ENCODE measurements at regions not wholly inside any gene's neighbourhood (a gene's known extent, or its start where the extent isn't known, plus 50 kb on each side); places are given as distances from the start of the nearest gene placed in this dataset.
"Not testable (repeated sequence)": the region's sequence is repeated elsewhere in the genome, so short reads cannot be mapped to it uniquely, and the experiment has no call there.

GRCh38 chr22:49395617-49396016, 432.1 kb downstream of the BRD1 start:
- Histone ChIP-seq H3K79me2 (ENCODE audit: insufficient read depth, low read length) (no peaks in the 10 kb centered on the region), H3K9me3 (ENCODE audit: insufficient read depth, low read length) (no peaks in the 10 kb centered on the region), H4K20me1 (ENCODE audit: low read depth, low read length) (no peaks in the 10 kb centered on the region), H3F3A (ENCODE audit: insufficient read depth) (no peaks in the 10 kb centered on the region), H2AFZ (ENCODE audit: low read depth, low read length, severe bottlenecking) (no peak overlapping the region), H3K36me3 (ENCODE audit: low read length) (no peaks in the 10 kb centered on the region), H3K4me2 (ENCODE audit: low read depth, low read length, poor library complexity, severe bottlenecking) (no peak overlapping the region), H3K4me3 (ENCODE audit: insufficient read depth, low read length, poor library complexity, severe bottlenecking) (no peak overlapping the region), H3K27me3 (ENCODE audit: low read length) (no peaks in the 10 kb centered on the region), H3K9me2 (replicated peaks; ENCODE audit: insufficient read depth, low read length) (no peaks in the 10 kb centered on the region), H3K9ac (ENCODE audit: low read length) (no peak overlapping the region), H3K27ac (ENCODE audit: low read depth, low read length) (no peak overlapping the region)
- TF ChIP-seq EZH2phosphoT487 (conservative IDR thresholded peaks at IDR 0.05; ENCODE audit: low read length), result no peak

GRCh38 chr22:49395062-49395461, 432.6 kb downstream of the BRD1 start:
- H3K9ac ChIP-seq (ENCODE audit: low read length); H3K79me2 ChIP-seq (ENCODE audit: insufficient read depth, low read length); H3K4me2 ChIP-seq (ENCODE audit: low read depth, low read length, poor library complexity, severe bottlenecking); H2AFZ ChIP-seq (ENCODE audit: low read depth, low read length, severe bottlenecking); H3K9me2 ChIP-seq (replicated peaks; ENCODE audit: insufficient read depth, low read length); H3K4me3 ChIP-seq (ENCODE audit: insufficient read depth, low read length, poor library complexity, severe bottlenecking); H3K27ac ChIP-seq (ENCODE audit: low read depth, low read length); H3F3A ChIP-seq (ENCODE audit: insufficient read depth); H3K27me3 ChIP-seq (ENCODE audit: low read length); H4K20me1 ChIP-seq (ENCODE audit: low read depth, low read length); H3K36me3 ChIP-seq (ENCODE audit: low read length); H3K9me3 ChIP-seq (ENCODE audit: insufficient read depth, low read length): not testable (repeated sequence)

- TF ChIP-seq CTCF (IDR thresholded peaks at IDR 0.05; ENCODE audit: insufficient read depth, low read length, poor library complexity, severe bottlenecking) (no peak), EZH2phosphoT487 (conservative IDR thresholded peaks at IDR 0.05; ENCODE audit: low read length) (no peak)
- Histone ChIP-seq H3K9me2 (replicated peaks; ENCODE audit: insufficient read depth, low read length) (no peaks in the 10 kb centered on the region), H3F3A (ENCODE audit: insufficient read depth) (no peaks in the 10 kb centered on the region), H3K27me3 (ENCODE audit: low read length) (no peaks in the 10 kb centered on the region), H3K9ac (ENCODE audit: low read length) (no peak overlapping the region), H3K9me3 (ENCODE audit: insufficient read depth, low read length) (no peaks in the 10 kb centered on the region), H3K4me2 (ENCODE audit: low read depth, low read length, poor library complexity, severe bottlenecking) (no peak overlapping the region), H4K20me1 (ENCODE audit: low read depth, low read length) (no peaks in the 10 kb centered on the region), H3K4me3 (ENCODE audit: insufficient read depth, low read length, poor library complexity, severe bottlenecking) (no peak overlapping the region), H3K36me3 (ENCODE audit: low read length) (no peaks in the 10 kb centered on the region), H2AFZ (ENCODE audit: low read depth, low read length, severe bottlenecking) (no peak overlapping the region), H3K79me2 (ENCODE audit: insufficient read depth, low read length) (no peaks in the 10 kb centered on the region), H3K27ac (ENCODE audit: low read depth, low read length) (no peak overlapping the region)
Measured at GRCh38 chr22:49394116-49394785, 433.4 kb downstream of the BRD1 start.

GRCh38 chr22:49393526-49393925, 434.1 kb downstream of the BRD1 start:
- no peak overlapping the region for H3K4me2 ChIP-seq (ENCODE audit: low read depth, low read length, poor library complexity, severe bottlenecking)
- no peaks in the 10 kb centered on the region for H3K27me3 ChIP-seq (ENCODE audit: low read length)
- no peaks in the 10 kb centered on the region for H3K79me2 ChIP-seq (ENCODE audit: insufficient read depth, low read length)
- no peak overlapping the region for H3K4me3 ChIP-seq (ENCODE audit: insufficient read depth, low read length, poor library complexity, severe bottlenecking)
- H3K9me2 ChIP-seq (replicated peaks; ENCODE audit: insufficient read depth, low read length), result no peaks in the 10 kb centered on the region
- H3F3A ChIP-seq (ENCODE audit: insufficient read depth), result no peaks in the 10 kb centered on the region
- H3K36me3 ChIP-seq (ENCODE audit: low read length), result no peaks in the 10 kb centered on the region
- TF ChIP-seq CTCF (IDR thresholded peaks at IDR 0.05; ENCODE audit: insufficient read depth, low read length, poor library complexity, severe bottlenecking) (no peak), EZH2phosphoT487 (conservative IDR thresholded peaks at IDR 0.05; ENCODE audit: low read length) (no peak)
- no peak overlapping the region for H3K27ac ChIP-seq (ENCODE audit: low read depth, low read length)
- H2AFZ ChIP-seq (ENCODE audit: low read depth, low read length, severe bottlenecking), result no peak overlapping the region
- H3K9ac ChIP-seq (ENCODE audit: low read length), result no peak overlapping the region
- H4K20me1 ChIP-seq (ENCODE audit: low read depth, low read length), result no peaks in the 10 kb centered on the region
- no peaks in the 10 kb centered on the region for H3K9me3 ChIP-seq (ENCODE audit: insufficient read depth, low read length)
